ENCODE measurements at regions not wholly inside any gene's neighbourhood (a gene's known extent, or its start where the extent isn't known, plus 50 kb on each side); places are given as distances from the start of the nearest gene placed in this dataset.
"Not testable (repeated sequence)": the region's sequence is repeated elsewhere in the genome, so short reads cannot be mapped to it uniquely, and the experiment has no call there.

GRCh38 chr16:33995821-33996372 is 536.5 kb downstream of the TP53TG3F start:
- DNase-seq = not testable (repeated sequence)

- not testable (repeated sequence) for DNase-seq
Observed at GRCh38 chr16:34001184-34001583, 541.8 kb downstream of the TP53TG3F start.

- DNase-seq = not testable (repeated sequence)
Observed at GRCh38 chr16:34001961-34002360, 542.5 kb downstream of the TP53TG3F start.

GRCh38 chr16:34014841-34015820 is 555.7 kb downstream of the TP53TG3F start:
- DNase-seq = not testable (repeated sequence)

- not testable (repeated sequence) for DNase-seq
Observed at GRCh38 chr16:34018277-34018676, 558.9 kb downstream of the TP53TG3F start.

- no peak for DNase-seq
Observed at GRCh38 chr16:34050787-34051320, 591.4 kb downstream of the TP53TG3F start.

- no peak for DNase-seq
Observed at GRCh38 chr16:34054137-34054536, 594.7 kb downstream of the TP53TG3F start.

- DNase-seq = no peak
Observed at GRCh38 chr16:34054969-34055368, 595.6 kb downstream of the TP53TG3F start.

- DNase-seq = not testable (repeated sequence)
Observed at GRCh38 chr16:34062620-34063253, 603.3 kb downstream of the TP53TG3F start.

- DNase-seq = not testable (repeated sequence)
Observed at GRCh38 chr16:34063498-34064157, 604.2 kb downstream of the TP53TG3F start.

GRCh38 chr16:34064602-34065001 is 605.2 kb downstream of the TP53TG3F start:
- DNase-seq = not testable (repeated sequence)

- not testable (repeated sequence) for DNase-seq
Observed at GRCh38 chr16:34069731-34070130, 610.3 kb downstream of the TP53TG3F start.

- no peak for DNase-seq
Observed at GRCh38 chr16:34078691-34079090, 619.3 kb downstream of the TP53TG3F start.

- DNase-seq = not testable (repeated sequence)
Observed at GRCh38 chr16:34085038-34085437, 625.6 kb downstream of the TP53TG3F start.

GRCh38 chr16:34095006-34095405 is 635.6 kb downstream of the TP53TG3F start:
- DNase-seq = not testable (repeated sequence)

- DNase-seq = not testable (repeated sequence)
Observed at GRCh38 chr16:34096911-34097310, 637.5 kb downstream of the TP53TG3F start.

- not testable (repeated sequence) for DNase-seq
Observed at GRCh38 chr16:34097326-34097725, 637.9 kb downstream of the TP53TG3F start.

GRCh38 chr16:34098033-34098432 is 638.6 kb downstream of the TP53TG3F start:
- DNase-seq = not testable (repeated sequence)

GRCh38 chr16:34099028-34099427 is 639.6 kb downstream of the TP53TG3F start:
- DNase-seq = not testable (repeated sequence)
